ENCODE measurements at regions not wholly inside any gene's neighbourhood (a gene's known extent, or its start where the extent isn't known, plus 50 kb on each side); places are given as distances from the start of the nearest gene placed in this dataset.

- ATAC-seq (no peak), DNase-seq (no peak)
- POLR2A ChIA-PET (ENCODE audit: unreplicated experiment), result no interaction called here
These were observed 1504.5 kb downstream of the AACS start for GRCh38 chr12:126569706-126570105.

GRCh38 chr12:126570566-126570965 is 1505.3 kb downstream of the AACS start:
- Histone ChIP-seq H3K27ac (ENCODE audit: low read length) (no peak overlapping the region), H2AFZ (ENCODE audit: low read length) (no peak overlapping the region), H3K9me2 (replicated peaks; ENCODE audit: low read length) (no peaks in the 10 kb centered on the region), H3K4me1 (ENCODE audit: insufficient read depth, low read length) (no peaks in the 10 kb centered on the region), H4K20me1 (ENCODE audit: low read length) (no peaks in the 10 kb centered on the region), H3K4me2 (ENCODE audit: low read length) (no peak overlapping the region), H3K79me2 (ENCODE audit: low read length) (no peaks in the 10 kb centered on the region), H3K9ac (ENCODE audit: low read length) (no peak overlapping the region), H3K27me3 (ENCODE audit: low read length) (peaks cover 11% of the 10 kb centered on the region), H3F3A (ENCODE audit: low read length, unreplicated experiment) (no peaks in the 10 kb centered on the region), H3K4me3 (ENCODE audit: low read length) (no peak overlapping the region), H3K9me3 (ENCODE audit: low read length) (no peaks in the 10 kb centered on the region), H3K36me3 (ENCODE audit: low read depth, low read length) (no peaks in the 10 kb centered on the region)
- no peak for DNase-seq
- no peak for ATAC-seq
- ChIA-PET POLR2A (ENCODE audit: unreplicated experiment) (no interaction called here), CTCF (no interaction called here)
- BruUV-seq (replicated peaks), result no TSS peak
- TF ChIP-seq EZH2phosphoT487 (IDR thresholded peaks at IDR 0.05; ENCODE audit: borderline replicate concordance, low read length), result no peak
- intact Hi-C loops (cut with micrococcal nuclease), result no loop called here

More at GRCh38 chr12:126569706-126570105, 1504.5 kb downstream of the AACS start:
- no peaks in the 10 kb centered on the region for H3F3A ChIP-seq (ENCODE audit: low read length, unreplicated experiment)
- CTCF ChIA-PET, result no interaction called here
- H3K9me3 ChIP-seq (ENCODE audit: low read length), result no peaks in the 10 kb centered on the region
- no peak overlapping the region for H3K4me3 ChIP-seq (ENCODE audit: low read length)
- no peaks in the 10 kb centered on the region for H3K9me2 ChIP-seq (replicated peaks; ENCODE audit: low read length)
- no TSS peak for BruUV-seq (replicated peaks)
- no peak overlapping the region for H3K4me2 ChIP-seq (ENCODE audit: low read length)
- H3K27me3 ChIP-seq (ENCODE audit: low read length), result peaks cover 14% of the 10 kb centered on the region
- no peaks in the 10 kb centered on the region for H4K20me1 ChIP-seq (ENCODE audit: low read length)
- H3K27ac ChIP-seq (ENCODE audit: low read length), result no peak overlapping the region
- H3K36me3 ChIP-seq (ENCODE audit: low read depth, low read length), result no peaks in the 10 kb centered on the region
- no peaks in the 10 kb centered on the region for H3K4me1 ChIP-seq (ENCODE audit: insufficient read depth, low read length)
- no peaks in the 10 kb centered on the region for H3K79me2 ChIP-seq (ENCODE audit: low read length)
- no peak overlapping the region for H3K9ac ChIP-seq (ENCODE audit: low read length)
- no peak overlapping the region for H2AFZ ChIP-seq (ENCODE audit: low read length)
- intact Hi-C loops (cut with micrococcal nuclease), result no loop called here
- TF ChIP-seq EZH2 (IDR thresholded peaks at IDR 0.05; ENCODE audit: low read length, unreplicated experiment) (no peak), EZH2phosphoT487 (IDR thresholded peaks at IDR 0.05; ENCODE audit: borderline replicate concordance, low read length) (no peak), CTCF (conservative IDR thresholded peaks at IDR 0.05; ENCODE audit: low read depth, low read length) (no peak)

GRCh38 chr12:126572170-126572569 is 1506.9 kb downstream of the AACS start:
- DNase-seq (no peak), ATAC-seq (no peak)
- no peaks in the 10 kb centered on the region for H3K4me1 ChIP-seq (ENCODE audit: insufficient read depth, low read length)
- no peak overlapping the region for H3K9ac ChIP-seq (ENCODE audit: low read length)
- intact Hi-C loops (cut with micrococcal nuclease), result no loop called here
- H3K4me3 ChIP-seq (ENCODE audit: low read length), result no peak overlapping the region
- ChIA-PET CTCF (no interaction called here), POLR2A (ENCODE audit: unreplicated experiment) (no interaction called here)
- no peaks in the 10 kb centered on the region for H3K79me2 ChIP-seq (ENCODE audit: low read length)
- no peaks in the 10 kb centered on the region for H3F3A ChIP-seq (ENCODE audit: low read length, unreplicated experiment)
- no peaks in the 10 kb centered on the region for H3K9me2 ChIP-seq (replicated peaks; ENCODE audit: low read length)
- H3K9me3 ChIP-seq (ENCODE audit: low read length), result no peaks in the 10 kb centered on the region
- no TSS peak for BruUV-seq (replicated peaks)
- no peaks in the 10 kb centered on the region for H3K36me3 ChIP-seq (ENCODE audit: low read depth, low read length)
- no peak overlapping the region for H3K4me2 ChIP-seq (ENCODE audit: low read length)
- no peak overlapping the region for H3K27ac ChIP-seq (ENCODE audit: low read length)
- TF ChIP-seq EZH2 (IDR thresholded peaks at IDR 0.05; ENCODE audit: low read length, unreplicated experiment) (no peak), EZH2phosphoT487 (IDR thresholded peaks at IDR 0.05; ENCODE audit: borderline replicate concordance, low read length) (no peak), CTCF (conservative IDR thresholded peaks at IDR 0.05; ENCODE audit: low read depth, low read length) (no peak)
- H2AFZ ChIP-seq (ENCODE audit: low read length), result no peak overlapping the region
- H3K27me3 ChIP-seq (ENCODE audit: low read length), result peaks cover 11% of the 10 kb centered on the region
- no peaks in the 10 kb centered on the region for H4K20me1 ChIP-seq (ENCODE audit: low read length)

Measured in PC-3 (cell line).